Tibial nerve (tissue), 3 donors: ENCODE measurements at regions not wholly inside any gene's neighbourhood (a gene's known extent, or its start where the extent isn't known, plus 50 kb on each side); places are given as distances from the start of the nearest gene placed in this dataset.

Experiments
- POLR2A ChIP-seq, 2 donors: fragments of 450-650 bp; IDR thresholded peaks; one replicate each; pipeline ENCODE4 v1.6.1; 2017; ENCODE audit warnings: antibody characterized with exemption in 2 of 2, mild to moderate bottlenecking in 2 of 2, moderate library complexity in 2 of 2
- TF ChIP-seq, protein P1 (sequence below), 5 experiments: fragments of 200-600 bp in 3 of 5; fragments of 450-650 bp in 2 of 5; sonication (generic) in 3 of 5; IDR thresholded peaks; one replicate each; pipeline ENCODE4 v1.5.1; 2016 to 2019; ENCODE audit warnings: antibody characterized with exemption in 5 of 5, mild to moderate bottlenecking in 3 of 5, moderate library complexity in 2 of 5

DNA sequence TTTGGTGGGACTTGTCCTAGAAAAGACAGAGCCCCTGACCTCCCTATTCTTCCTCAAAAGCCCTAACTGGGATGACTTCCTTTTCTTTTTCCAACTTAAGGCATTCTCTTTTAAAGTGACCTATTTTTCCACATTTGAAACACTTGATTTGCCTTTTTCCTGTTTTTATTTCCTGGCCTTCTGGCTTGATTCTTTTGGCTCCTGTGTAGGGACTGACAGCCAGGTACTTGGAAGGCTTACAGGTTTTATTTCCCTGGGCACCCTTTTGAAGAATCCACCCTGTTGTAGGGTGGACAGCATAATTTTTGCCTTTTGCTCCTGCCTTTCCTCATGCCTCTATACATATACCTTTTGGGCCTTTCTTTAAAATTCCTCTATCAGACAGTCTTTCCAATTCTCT is 271.0 kb upstream of the AMELY start:
- TF ChIP-seq, protein P1, sequence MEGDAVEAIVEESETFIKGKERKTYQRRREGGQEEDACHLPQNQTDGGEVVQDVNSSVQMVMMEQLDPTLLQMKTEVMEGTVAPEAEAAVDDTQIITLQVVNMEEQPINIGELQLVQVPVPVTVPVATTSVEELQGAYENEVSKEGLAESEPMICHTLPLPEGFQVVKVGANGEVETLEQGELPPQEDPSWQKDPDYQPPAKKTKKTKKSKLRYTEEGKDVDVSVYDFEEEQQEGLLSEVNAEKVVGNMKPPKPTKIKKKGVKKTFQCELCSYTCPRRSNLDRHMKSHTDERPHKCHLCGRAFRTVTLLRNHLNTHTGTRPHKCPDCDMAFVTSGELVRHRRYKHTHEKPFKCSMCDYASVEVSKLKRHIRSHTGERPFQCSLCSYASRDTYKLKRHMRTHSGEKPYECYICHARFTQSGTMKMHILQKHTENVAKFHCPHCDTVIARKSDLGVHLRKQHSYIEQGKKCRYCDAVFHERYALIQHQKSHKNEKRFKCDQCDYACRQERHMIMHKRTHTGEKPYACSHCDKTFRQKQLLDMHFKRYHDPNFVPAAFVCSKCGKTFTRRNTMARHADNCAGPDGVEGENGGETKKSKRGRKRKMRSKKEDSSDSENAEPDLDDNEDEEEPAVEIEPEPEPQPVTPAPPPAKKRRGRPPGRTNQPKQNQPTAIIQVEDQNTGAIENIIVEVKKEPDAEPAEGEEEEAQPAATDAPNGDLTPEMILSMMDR (IDR thresholded peaks at IDR 0.05): no peak
- no peak for TF ChIP-seq POLR2A (IDR thresholded peaks at IDR 0.05)
